ENCODE measurements at regions not wholly inside any gene's neighbourhood (a gene's known extent, or its start where the extent isn't known, plus 50 kb on each side); places are given as distances from the start of the nearest gene placed in this dataset.

DNA sequence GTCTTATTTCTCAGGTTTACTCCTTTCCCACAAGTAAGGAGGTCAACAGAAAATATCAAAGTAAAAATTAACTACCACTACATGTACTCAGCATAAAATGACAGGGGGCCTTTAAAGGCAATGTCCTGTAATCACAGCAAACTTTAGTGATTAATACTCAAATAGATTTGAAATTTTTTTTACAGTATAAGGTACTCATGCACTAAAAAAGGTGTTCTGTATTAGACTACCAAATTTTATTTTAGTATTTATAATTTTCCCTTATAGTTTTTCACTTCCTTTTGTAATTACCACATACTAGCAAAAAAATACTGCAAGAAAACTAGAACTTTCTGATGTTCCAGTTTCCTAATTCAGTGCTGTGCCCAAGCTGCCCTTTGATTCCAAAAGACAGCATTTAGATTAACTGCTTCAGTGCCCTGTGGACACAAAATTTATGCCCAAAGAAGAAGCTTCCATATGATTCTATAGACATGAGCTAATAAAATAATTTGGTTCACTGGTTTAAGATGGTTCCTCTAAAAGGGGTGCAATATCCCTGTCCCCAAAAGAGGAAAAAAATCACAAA is 70.6 kb downstream of the KLF12 start:
- peak overlapping the region; percentile 73 for H3K27ac ChIP-seq (ENCODE audit: low read depth, low read length)
- H3K36me3 ChIP-seq (ENCODE audit: control insufficient read depth, insufficient read depth, low read length) = no peaks in the 10 kb centered on the region
- H3K4me1 ChIP-seq (ENCODE audit: control insufficient read depth, insufficient read depth, low read length) = peaks cover 23% of the 10 kb centered on the region
- H3K27me3 ChIP-seq (ENCODE audit: control insufficient read depth, insufficient read depth, low read length) = no peaks in the 10 kb centered on the region
- peak overlapping the region; percentile 62 for H3K4me3 ChIP-seq (ENCODE audit: low read length)
- no peak overlapping the region for H3K9ac ChIP-seq (ENCODE audit: low read length)

DNA sequence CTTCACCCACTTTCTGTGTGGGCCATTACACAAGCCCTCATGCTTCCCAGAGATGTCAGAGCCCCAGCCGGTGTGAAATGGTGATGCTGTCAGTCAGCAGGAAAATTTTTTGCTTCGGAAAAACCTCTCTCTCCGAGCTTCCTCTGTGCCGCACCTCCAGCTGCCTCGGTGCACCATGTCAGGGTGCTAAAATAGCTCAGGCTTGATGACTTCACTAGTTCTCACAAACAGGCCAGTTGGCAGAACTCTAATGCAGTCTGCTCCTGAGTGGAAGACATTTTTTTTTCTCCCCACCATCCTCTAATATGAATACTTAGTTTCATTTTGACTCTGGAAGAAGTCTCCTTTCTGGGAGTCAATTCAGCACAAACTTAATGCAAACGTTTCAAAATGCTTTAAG is 71.3 kb downstream of the KLF12 start:
- Histone ChIP-seq H3K4me1 (ENCODE audit: control insufficient read depth, insufficient read depth, low read length) (peaks cover 23% of the 10 kb centered on the region), H3K36me3 (ENCODE audit: control insufficient read depth, insufficient read depth, low read length) (no peaks in the 10 kb centered on the region), H3K27me3 (ENCODE audit: control insufficient read depth, insufficient read depth, low read length) (no peaks in the 10 kb centered on the region), H3K27ac (ENCODE audit: low read depth, low read length) (peak overlapping the region; percentile 73), H3K9ac (ENCODE audit: low read length) (no peak overlapping the region), H3K4me3 (ENCODE audit: low read length) (peak overlapping the region; percentile 62)

DNA sequence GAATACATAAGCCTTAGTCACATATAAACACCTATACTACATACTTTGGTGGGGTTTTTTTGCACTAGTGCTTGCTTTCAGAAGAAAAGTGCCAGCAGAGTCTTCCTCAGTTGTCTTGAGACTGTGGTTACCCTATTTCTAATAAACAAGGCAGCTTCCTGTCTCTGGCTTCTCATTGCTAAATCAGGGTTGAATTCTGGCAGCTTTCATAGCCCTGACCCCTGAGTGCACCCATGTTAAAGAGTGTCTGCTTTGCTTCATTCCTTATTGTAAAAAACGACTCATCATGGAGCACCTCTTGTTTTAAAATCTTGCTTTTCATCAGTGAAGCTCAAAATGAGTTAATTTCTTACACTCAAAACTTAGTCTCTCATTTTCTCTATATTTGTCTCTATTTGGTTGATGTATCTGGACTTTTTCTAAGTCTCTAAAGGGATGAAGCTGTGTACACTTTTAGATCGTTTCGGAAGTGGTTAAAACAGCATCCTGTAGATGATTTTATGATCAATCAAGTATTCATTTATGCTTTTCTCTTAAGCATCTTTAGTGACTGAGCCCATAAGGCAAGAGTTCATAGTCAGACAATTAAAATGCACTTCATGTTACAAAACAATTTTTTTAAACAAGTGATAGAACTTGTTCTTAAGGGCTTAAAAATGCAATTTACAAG is 72.1 kb downstream of the KLF12 start:
- Histone ChIP-seq H3K9ac (ENCODE audit: low read length) (no peak overlapping the region), H3K4me1 (ENCODE audit: control insufficient read depth, insufficient read depth, low read length) (peaks cover 23% of the 10 kb centered on the region), H3K4me3 (ENCODE audit: low read length) (no peak overlapping the region), H3K27me3 (ENCODE audit: control insufficient read depth, insufficient read depth, low read length) (no peaks in the 10 kb centered on the region), H3K27ac (ENCODE audit: low read depth, low read length) (peak overlapping the region; percentile 73), H3K36me3 (ENCODE audit: control insufficient read depth, insufficient read depth, low read length) (no peaks in the 10 kb centered on the region)

DNA sequence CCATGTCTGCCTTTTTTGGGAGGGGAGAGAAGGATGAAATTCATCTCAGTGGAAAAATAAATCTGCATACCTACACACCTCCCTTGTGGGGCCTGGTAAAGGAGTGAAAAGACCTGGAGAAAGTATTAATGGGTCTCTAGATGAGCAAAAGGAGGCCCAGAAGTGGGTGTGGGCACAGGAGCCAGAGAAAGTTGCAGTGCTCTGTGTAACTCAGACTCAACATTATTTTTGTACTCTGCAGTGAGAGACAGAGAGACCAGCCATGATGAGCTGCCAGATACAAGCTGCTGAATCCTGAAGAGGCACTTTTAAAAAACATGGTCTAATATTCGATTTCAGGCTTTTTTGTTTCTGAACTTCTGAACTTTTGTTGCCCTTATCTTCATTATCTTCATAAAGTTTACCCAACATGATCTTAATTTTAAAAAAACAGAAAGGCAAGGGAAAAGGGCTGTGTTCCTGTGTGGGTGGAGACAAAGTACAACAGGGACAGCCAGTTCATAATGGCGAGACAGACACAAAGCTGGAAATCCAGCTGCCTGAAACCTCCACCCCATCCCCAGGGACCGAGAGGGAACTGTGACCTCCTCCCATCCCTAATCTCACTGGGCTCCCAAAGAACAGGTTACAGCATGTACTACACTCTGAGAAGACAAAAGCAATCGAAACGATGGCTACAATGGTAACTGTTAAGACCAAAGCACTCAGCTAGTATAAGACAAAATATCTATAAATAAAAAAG is 77.2 kb downstream of the KLF12 start:
- Histone ChIP-seq H3K4me1 (ENCODE audit: control insufficient read depth, insufficient read depth, low read length) (peaks cover 5% of the 10 kb centered on the region), H3K4me3 (ENCODE audit: low read length) (no peak overlapping the region), H3K27me3 (ENCODE audit: control insufficient read depth, insufficient read depth, low read length) (no peaks in the 10 kb centered on the region), H3K9ac (ENCODE audit: low read length) (no peak overlapping the region), H3K27ac (ENCODE audit: low read depth, low read length) (no peak overlapping the region), H3K36me3 (ENCODE audit: control insufficient read depth, insufficient read depth, low read length) (no peaks in the 10 kb centered on the region)

DNA sequence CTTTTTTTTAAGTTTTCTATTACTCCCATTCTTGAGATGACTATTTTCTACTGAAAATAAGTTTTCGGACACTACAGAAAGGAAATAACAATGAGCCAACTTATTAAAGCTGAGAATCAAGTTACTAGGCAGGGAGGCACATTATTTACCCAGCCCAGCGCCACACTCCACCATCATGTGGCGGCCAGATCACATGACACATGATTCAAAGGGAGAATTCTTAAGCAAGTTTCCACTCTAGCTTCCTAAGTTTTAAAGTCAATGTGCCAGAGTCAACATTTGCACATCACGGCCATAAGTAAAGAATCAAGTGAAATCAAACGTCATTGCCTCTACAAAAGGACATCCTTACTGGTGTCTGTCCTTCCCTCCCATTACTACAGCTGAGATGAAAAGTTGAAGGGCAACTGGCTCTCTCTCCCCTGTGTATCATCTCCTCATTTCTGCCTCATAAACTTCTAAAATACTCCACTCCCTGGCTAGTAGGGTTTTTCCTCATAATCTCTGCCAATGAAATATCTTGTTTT is 81.7 kb downstream of the KLF12 start:
- no peaks in the 10 kb centered on the region for H3K36me3 ChIP-seq (ENCODE audit: control insufficient read depth, insufficient read depth, low read length)
- no peaks in the 10 kb centered on the region for H3K27me3 ChIP-seq (ENCODE audit: control insufficient read depth, insufficient read depth, low read length)
- peaks cover 5% of the 10 kb centered on the region for H3K4me1 ChIP-seq (ENCODE audit: control insufficient read depth, insufficient read depth, low read length)
- no peak overlapping the region for H3K27ac ChIP-seq (ENCODE audit: low read depth, low read length)
- H3K9ac ChIP-seq (ENCODE audit: low read length) = no peak overlapping the region
- no peak overlapping the region for H3K4me3 ChIP-seq (ENCODE audit: low read length)

DNA sequence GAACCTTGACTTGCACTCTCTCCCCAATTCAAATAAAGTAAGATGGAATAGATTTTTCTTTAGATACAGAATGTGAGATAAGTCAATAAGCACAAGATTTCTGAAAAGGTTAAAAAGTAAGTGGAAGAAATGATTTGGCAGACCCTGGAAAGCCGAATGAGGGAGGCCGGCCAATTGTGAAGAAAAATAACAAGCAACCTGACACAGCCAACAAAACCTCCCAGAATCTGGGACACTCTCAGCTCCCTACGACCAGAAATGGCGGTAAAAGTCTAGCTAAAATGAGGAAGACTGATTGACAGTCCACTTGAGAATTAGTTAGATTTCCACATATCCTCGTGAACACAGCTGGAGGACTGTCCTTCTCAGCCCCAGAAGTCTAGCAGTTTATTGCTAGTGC is 85.4 kb downstream of the KLF12 start:
- no peaks in the 10 kb centered on the region for H3K27me3 ChIP-seq (ENCODE audit: control insufficient read depth, insufficient read depth, low read length)
- peaks cover 2% of the 10 kb centered on the region for H3K4me1 ChIP-seq (ENCODE audit: control insufficient read depth, insufficient read depth, low read length)
- H3K4me3 ChIP-seq (ENCODE audit: low read length) = no peak overlapping the region
- no peak overlapping the region for H3K27ac ChIP-seq (ENCODE audit: low read depth, low read length)
- H3K36me3 ChIP-seq (ENCODE audit: control insufficient read depth, insufficient read depth, low read length) = no peaks in the 10 kb centered on the region
- H3K9ac ChIP-seq (ENCODE audit: low read length) = no peak overlapping the region

DNA sequence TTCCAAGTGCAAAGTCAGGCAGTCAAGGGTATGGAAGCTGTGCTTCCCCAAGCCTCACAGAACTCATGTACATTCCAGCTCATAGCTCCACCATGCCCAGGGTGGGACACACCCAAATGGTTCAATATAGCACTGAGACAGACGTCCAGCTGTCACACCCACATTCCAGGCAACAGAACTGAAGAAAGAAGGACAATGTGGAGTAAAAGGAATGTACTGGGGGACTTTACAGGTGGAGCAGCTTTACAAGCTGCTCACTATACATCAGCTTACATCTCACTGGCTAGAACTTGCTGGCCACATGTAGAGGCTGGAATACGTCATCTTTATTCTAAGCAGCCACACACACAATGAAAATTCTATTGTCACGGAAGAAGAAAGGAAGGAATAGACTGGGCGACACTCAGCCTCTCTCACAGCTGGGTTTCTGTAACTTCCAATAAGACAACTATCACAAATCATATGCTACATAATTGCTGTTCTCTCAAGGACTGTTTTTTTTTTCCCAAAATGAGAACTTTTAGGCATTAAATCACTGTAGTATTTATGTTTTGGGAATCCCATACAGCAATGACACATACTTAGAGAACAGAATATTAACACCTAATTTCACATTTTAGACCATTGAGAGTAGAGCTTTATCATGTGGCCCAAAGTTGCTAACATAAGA is 86.1 kb downstream of the KLF12 start:
- no peak overlapping the region for H3K27ac ChIP-seq (ENCODE audit: low read depth, low read length)
- no peaks in the 10 kb centered on the region for H3K27me3 ChIP-seq (ENCODE audit: control insufficient read depth, insufficient read depth, low read length)
- H3K4me1 ChIP-seq (ENCODE audit: control insufficient read depth, insufficient read depth, low read length) = peaks cover 2% of the 10 kb centered on the region
- no peak overlapping the region for H3K4me3 ChIP-seq (ENCODE audit: low read length)
- no peak overlapping the region for H3K9ac ChIP-seq (ENCODE audit: low read length)
- H3K36me3 ChIP-seq (ENCODE audit: control insufficient read depth, insufficient read depth, low read length) = no peaks in the 10 kb centered on the region

DNA sequence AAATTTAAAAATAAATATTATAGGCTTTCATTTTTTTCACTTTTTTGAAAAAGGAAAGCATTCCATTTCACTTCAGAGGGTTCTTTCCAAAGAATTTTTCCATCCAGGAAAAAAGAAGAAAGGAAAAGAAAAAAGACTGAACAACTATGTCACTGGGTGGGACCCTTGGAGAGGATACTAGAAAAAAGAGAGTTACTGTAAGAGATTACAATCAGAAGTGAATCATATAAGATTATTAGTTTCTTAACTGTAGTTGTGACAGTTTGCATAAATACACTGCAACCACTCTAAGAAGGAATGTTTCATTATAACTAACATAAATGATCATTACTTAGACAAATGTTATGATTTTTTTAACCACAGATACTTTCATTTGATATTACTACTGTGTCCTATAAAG is 87.8 kb downstream of the KLF12 start:
- Histone ChIP-seq H3K27me3 (ENCODE audit: control insufficient read depth, insufficient read depth, low read length) (no peaks in the 10 kb centered on the region), H3K4me1 (ENCODE audit: control insufficient read depth, insufficient read depth, low read length) (peaks cover 2% of the 10 kb centered on the region)

DNA sequence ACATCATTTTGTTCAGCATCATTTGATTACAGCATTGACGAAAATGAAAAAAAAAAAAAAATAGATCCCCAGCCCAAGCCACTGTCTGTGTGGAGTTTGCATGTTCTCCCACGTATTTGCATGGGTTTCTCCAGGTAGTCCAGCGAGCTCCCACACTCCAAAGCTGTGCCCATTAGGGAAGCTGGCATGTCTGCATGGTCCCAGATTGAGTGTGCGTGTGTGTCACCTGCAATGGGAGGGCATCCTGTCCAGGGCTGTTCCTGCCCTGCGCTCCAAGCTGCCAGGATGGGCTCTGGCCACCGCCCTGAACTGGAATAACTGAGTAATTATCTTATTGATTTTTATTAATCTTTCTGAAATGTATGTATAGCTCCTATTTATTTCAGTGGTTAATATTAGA is 88.6 kb downstream of the KLF12 start:
- Histone ChIP-seq H3K9ac (ENCODE audit: low read length) (no peak overlapping the region), H3K4me3 (ENCODE audit: low read length) (no peak overlapping the region), H3K27ac (ENCODE audit: low read depth, low read length) (no peak overlapping the region), H3K4me1 (ENCODE audit: control insufficient read depth, insufficient read depth, low read length) (peaks cover 2% of the 10 kb centered on the region), H3K27me3 (ENCODE audit: control insufficient read depth, insufficient read depth, low read length) (no peaks in the 10 kb centered on the region), H3K36me3 (ENCODE audit: control insufficient read depth, insufficient read depth, low read length) (no peaks in the 10 kb centered on the region)

More for the DNA sequence above, 87.8 kb downstream of the KLF12 start:
- no peak overlapping the region for H3K9ac ChIP-seq (ENCODE audit: low read length)
- no peak overlapping the region for H3K4me3 ChIP-seq (ENCODE audit: low read length)
- no peaks in the 10 kb centered on the region for H3K36me3 ChIP-seq (ENCODE audit: control insufficient read depth, insufficient read depth, low read length)
- H3K27ac ChIP-seq (ENCODE audit: low read depth, low read length) = no peak overlapping the region

DNA sequence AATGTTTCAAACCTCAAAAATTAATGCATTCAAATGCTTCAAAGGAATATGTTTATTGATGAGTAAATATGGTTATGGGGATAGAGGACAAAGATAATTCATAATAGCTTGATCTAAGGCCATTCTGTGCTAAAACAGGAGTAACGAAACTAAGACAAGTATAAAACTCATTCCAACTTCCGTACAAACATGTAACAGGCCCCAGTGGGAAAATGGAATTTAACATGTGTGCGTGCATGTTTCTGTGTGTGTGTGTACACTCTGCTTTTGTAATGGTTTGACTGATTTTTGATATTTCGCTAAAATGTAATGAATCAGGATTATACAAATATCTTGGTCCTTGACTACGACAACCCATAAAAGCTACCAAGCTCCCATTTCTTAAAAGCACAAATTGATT is 91.0 kb downstream of the KLF12 start:
- H3K4me1 ChIP-seq (ENCODE audit: control insufficient read depth, insufficient read depth, low read length) = peaks cover 2% of the 10 kb centered on the region
- no peak overlapping the region for H3K27ac ChIP-seq (ENCODE audit: low read depth, low read length)
- H3K4me3 ChIP-seq (ENCODE audit: low read length) = no peak overlapping the region
- H3K9ac ChIP-seq (ENCODE audit: low read length) = no peak overlapping the region
- no peaks in the 10 kb centered on the region for H3K36me3 ChIP-seq (ENCODE audit: control insufficient read depth, insufficient read depth, low read length)
- H3K27me3 ChIP-seq (ENCODE audit: control insufficient read depth, insufficient read depth, low read length) = no peaks in the 10 kb centered on the region

DNA sequence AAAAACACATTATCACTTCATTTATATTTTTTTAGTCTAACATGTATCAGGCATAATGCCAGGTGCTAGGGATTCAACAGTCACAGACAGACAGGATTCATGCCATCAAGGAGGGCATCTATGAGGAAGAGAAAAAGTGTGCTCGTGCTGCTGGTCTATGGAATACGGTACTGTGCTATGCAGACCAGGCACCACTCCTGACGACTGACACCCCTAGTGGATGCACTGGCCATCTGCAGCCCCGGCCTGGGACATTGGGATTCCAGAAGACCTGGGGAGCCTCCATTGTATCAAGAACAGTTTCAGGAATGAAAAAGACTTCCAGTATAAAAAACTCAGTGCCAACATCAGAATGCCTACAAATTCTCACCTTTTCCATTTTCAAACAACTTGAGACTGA is 94.0 kb downstream of the KLF12 start:
- no peaks in the 10 kb centered on the region for H3K36me3 ChIP-seq (ENCODE audit: control insufficient read depth, insufficient read depth, low read length)
- H3K27me3 ChIP-seq (ENCODE audit: control insufficient read depth, insufficient read depth, low read length) = no peaks in the 10 kb centered on the region
- H3K4me3 ChIP-seq (ENCODE audit: low read length) = no peak overlapping the region
- H3K4me1 ChIP-seq (ENCODE audit: control insufficient read depth, insufficient read depth, low read length) = no peaks in the 10 kb centered on the region
- no peak overlapping the region for H3K27ac ChIP-seq (ENCODE audit: low read depth, low read length)
- H3K9ac ChIP-seq (ENCODE audit: low read length) = no peak overlapping the region

DNA sequence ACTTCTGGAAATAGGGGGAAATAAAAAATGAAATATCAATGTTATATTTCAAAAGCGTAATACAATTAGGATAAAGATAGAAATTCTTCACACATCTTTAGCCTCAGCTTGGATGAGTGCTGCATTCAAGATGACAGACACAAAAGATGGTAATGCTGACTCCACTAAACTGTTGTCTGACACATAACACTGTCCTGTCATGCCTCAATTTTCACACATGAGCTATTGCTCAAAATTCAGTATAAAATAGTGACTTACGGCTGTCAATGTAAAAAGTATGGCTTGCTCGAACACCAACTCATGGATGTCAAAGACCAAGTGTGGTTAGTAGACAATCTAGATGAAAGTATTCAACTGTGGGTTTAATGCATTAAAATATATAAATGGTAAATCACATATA is 94.5 kb downstream of the KLF12 start:
- H3K27me3 ChIP-seq (ENCODE audit: control insufficient read depth, insufficient read depth, low read length) = no peaks in the 10 kb centered on the region
- H3K27ac ChIP-seq (ENCODE audit: low read depth, low read length) = no peak overlapping the region
- H3K4me1 ChIP-seq (ENCODE audit: control insufficient read depth, insufficient read depth, low read length) = no peaks in the 10 kb centered on the region
- H3K4me3 ChIP-seq (ENCODE audit: low read length) = no peak overlapping the region
- no peak overlapping the region for H3K9ac ChIP-seq (ENCODE audit: low read length)
- H3K36me3 ChIP-seq (ENCODE audit: control insufficient read depth, insufficient read depth, low read length) = no peaks in the 10 kb centered on the region

Measured in rectal smooth muscle tissue (tissue), 1 donor.